HepG2 (cell line): ENCODE measurements at regions not wholly inside any gene's neighbourhood (a gene's known extent, or its start where the extent isn't known, plus 50 kb on each side); places are given as distances from the start of the nearest gene placed in this dataset.

Experiments
- ATAC-seq: fragments of 200-7000 bp; cut with Tn5 transposase; 3 replicates; pipeline ENCODE4 v1.9.1; 2020; ENCODE audit warnings: mild to moderate bottlenecking, moderate library complexity
- BruUV-seq: library from RNA; stranded (reverse); fragments of 400-500 nt; replicated peaks from 2 replicates; lab custom pipeline; 2021; lab: Mats Ljungman, UMichigan
- CTCF ChIA-PET: fragments of 300-600 bp; formaldehyde crosslinking; extraction: SDS; loops from one replicate; lab custom pipeline; 2021; ENCODE audit warnings: low total read pairs, inconsistent platforms, low intra/inter-chr PET ratio; lab: Yijun Ruan, JAX
- POLR2A ChIA-PET: fragments of 350-600 bp; sonication (Branson Sonifier 250); formaldehyde crosslinking; loops from one replicate; lab custom pipeline; 2020; ENCODE audit warnings: antibody characterized with exemption, inconsistent platforms; lab: Yijun Ruan, JAX
- DNase-seq: peaks from one replicate; pipeline ENCODE4 v3.0.0-alpha.2; 2015; ENCODE audit warnings: low spot score
- FAIRE-seq: peaks from 3 replicates; lab custom pipeline; 2011; peaks lifted over from hg19 to GRCh38; lab: Jason Lieb, UNC
- H2AFZ ChIP-seq: one replicate; pipeline ENCODE4 v1.6.1; 2011; ENCODE audit warnings: low read length, inconsistent platforms
- H3K27ac ChIP-seq: fragments of 300-600 bp; 3 replicates; pipeline ENCODE4 v1.8.0; 2011; ENCODE audit warnings: mixed run types, mild to moderate bottlenecking, mixed read lengths, low read length, inconsistent platforms; ENCODE audit not compliant: insufficient read depth; ENCODE audit errors: extremely low read length
- H3K27me3 ChIP-seq, 2 experiments: fragments of 200-600 bp in 1 of 2; 2 replicates in 1 of 2; 3 replicates in 1 of 2; pipeline versions ENCODE4 v1.6.0 to v1.8.0; 2011; ENCODE audit warnings: low read length in 2 of 2, mild to moderate bottlenecking in 2 of 2, moderate library complexity in 2 of 2, inconsistent platforms in 1 of 2; ENCODE audit not compliant: insufficient read depth in 2 of 2, control insufficient read depth in 1 of 2
- H3K36me3 ChIP-seq, 2 experiments: fragments of 200-600 bp in 1 of 2; replicated peaks in 1 of 2; 2 replicates in 1 of 2; 3 replicates in 1 of 2; pipeline versions ENCODE4 v1.5.1 to v1.8.0; 2011; ENCODE audit warnings: low read length in 2 of 2, inconsistent platforms in 1 of 2; ENCODE audit not compliant: insufficient read depth in 2 of 2, control insufficient read depth in 1 of 2
- H3K4me1 ChIP-seq: 2 replicates; pipeline ENCODE4 v1.5.1; 2012; ENCODE audit warnings: low read length, inconsistent platforms; ENCODE audit not compliant: insufficient read depth
- H3K4me2 ChIP-seq: 2 replicates; pipeline ENCODE4 v1.6.0; 2011; ENCODE audit warnings: low read depth, low read length, inconsistent platforms
- H3K4me3 ChIP-seq, 3 experiments: fragments of 200-600 bp in 1 of 3; sonication (generic), shearing (Covaris generic) in 1 of 3; replicated peaks in 1 of 3; 2 replicates each; pipeline ENCODE4 v1.5.1; 2011 to 2016; ENCODE audit warnings: low read length in 3 of 3, inconsistent platforms in 2 of 3, low read depth in 2 of 3, mild to moderate bottlenecking in 2 of 3, control low read depth in 1 of 3, mixed read lengths in 1 of 3; ENCODE audit not compliant: insufficient read depth in 1 of 3
- H3K79me2 ChIP-seq: one replicate; pipeline ENCODE4 v1.6.1; 2011; ENCODE audit warnings: low read length, inconsistent platforms; ENCODE audit not compliant: insufficient read depth
- H3K9ac ChIP-seq: 2 replicates; pipeline ENCODE4 v1.6.0; 2011; ENCODE audit warnings: mild to moderate bottlenecking, low read depth, low read length, inconsistent platforms; ENCODE audit not compliant: insufficient read depth
- H3K9me3 ChIP-seq: 2 replicates; pipeline ENCODE4 v1.5.1; 2012; ENCODE audit warnings: mild to moderate bottlenecking, low read length
- H4K20me1 ChIP-seq: 2 replicates; pipeline ENCODE4 v1.6.0; 2011; ENCODE audit warnings: inconsistent platforms, mild to moderate bottlenecking, low read length, moderate library complexity; ENCODE audit not compliant: insufficient read depth
- AKAP8 ChIP-seq: sonication (generic); formaldehyde crosslinking; IDR thresholded peaks from 2 replicates; pipeline ENCODE4 v1.5.1; 2020; ENCODE audit warnings: mild to moderate bottlenecking, missing genetic modification reagents
- ARID2 ChIP-seq: sonication (generic); formaldehyde crosslinking; IDR thresholded peaks from 2 replicates; pipeline ENCODE4 v1.8.1; 2022; ENCODE audit warnings: mild to moderate bottlenecking, missing genetic modification reagents, borderline replicate concordance
- FOXK1 ChIP-seq: sonication (generic); formaldehyde crosslinking; IDR thresholded peaks from 2 replicates; pipeline ENCODE4 v1.4.0; 2020; ENCODE audit warnings: low read depth, missing genetic modification reagents, borderline replicate concordance
- FOXM1 ChIP-seq: sonication (generic); formaldehyde crosslinking; IDR thresholded peaks from 2 replicates; pipeline ENCODE4 v1.5.0; 2020; ENCODE audit warnings: missing genetic modification reagents
- HMG20A ChIP-seq: IDR thresholded peaks from 2 replicates; pipeline ENCODE4 v1.6.1; 2016; ENCODE audit warnings: borderline replicate concordance
- MTA3 ChIP-seq: sonication (generic); formaldehyde crosslinking; IDR thresholded peaks from 2 replicates; pipeline ENCODE4 v1.4.0; 2020; ENCODE audit warnings: missing genetic modification reagents
- NPAS2 ChIP-seq: sonication (generic); formaldehyde crosslinking; IDR thresholded peaks from 2 replicates; pipeline ENCODE4 v1.8.0; 2022; ENCODE audit warnings: mild to moderate bottlenecking, missing genetic modification reagents, borderline replicate concordance
- SCMH1 ChIP-seq: sonication (generic); formaldehyde crosslinking; IDR thresholded peaks from 2 replicates; pipeline ENCODE4 v1.9.0; 2021; ENCODE audit warnings: missing genetic modification reagents, mild to moderate bottlenecking, borderline replicate concordance
- SNRNP70 ChIP-seq: fragments of 200-400 bp; formaldehyde crosslinking; IDR thresholded peaks from 2 replicates; pipeline ENCODE4 v1.6.1; 2017; ENCODE audit warnings: mild to moderate bottlenecking, low read depth, low read length, moderate library complexity
- TGIF2 ChIP-seq: IDR thresholded peaks from 2 replicates; pipeline ENCODE4 v1.6.1; 2016; ENCODE audit warnings: control low read depth, missing compliant biosample characterization
- ZNF343 ChIP-seq: sonication (generic); formaldehyde crosslinking; IDR thresholded peaks from 2 replicates; pipeline ENCODE4 v1.4.0; 2020; ENCODE audit warnings: mild to moderate bottlenecking, missing genetic modification reagents
- ZNF350 ChIP-seq: sonication (generic); formaldehyde crosslinking; IDR thresholded peaks from 2 replicates; pipeline ENCODE4 v1.4.0; 2020; ENCODE audit warnings: mild to moderate bottlenecking, low read depth, missing genetic modification reagents, borderline replicate concordance
- ZSCAN30 ChIP-seq: sonication (generic); formaldehyde crosslinking; IDR thresholded peaks from 2 replicates; pipeline ENCODE4 v1.5.0; 2020; ENCODE audit warnings: mild to moderate bottlenecking, missing genetic modification reagents
- WGBS: methylation state at CpG from one replicate; pipeline ENCODE4 v1.1.6; 2017; ENCODE audit warnings: low lambda C conversion rate; 5-methylcytosine and 5-hydroxymethylcytosine counted together
- in situ Hi-C: cut with HindIII; loops from 2 replicates; pipeline ENCODE4 v1.10.0; 2017; ENCODE audit warnings: low pct_unique_long_range_greater_than_20kb; ENCODE audit not compliant: extremely low pct_ligation_motif_present
- intact Hi-C: fragments of 100-400 bp; cut with micrococcal nuclease; formaldehyde crosslinking; loops from one replicate; pipeline ENCODE4 v1.10.0; 2022; ENCODE audit not compliant: unreplicated experiment
- TF ChIP-seq, protein P1 (sequence below): sonication (generic); formaldehyde crosslinking; IDR thresholded peaks from 2 replicates; pipeline ENCODE4 v1.8.1; 2023; ENCODE audit warnings: missing genetic modification reagents, mild to moderate bottlenecking, borderline replicate concordance
- TF ChIP-seq, protein P2 (sequence below): sonication (generic); formaldehyde crosslinking; IDR thresholded peaks from 2 replicates; pipeline ENCODE4 v1.4.0; 2020; ENCODE audit warnings: mild to moderate bottlenecking, low read depth, missing genetic modification reagents
- TF ChIP-seq, protein P3 (sequence below): sonication (generic); formaldehyde crosslinking; IDR thresholded peaks from 2 replicates; pipeline ENCODE4 v1.4.0; 2020; ENCODE audit warnings: missing genetic modification reagents, low read depth, mild to moderate bottlenecking, borderline replicate concordance
- TF ChIP-seq, protein P4 (sequence below): sonication (generic); formaldehyde crosslinking; IDR thresholded peaks from 2 replicates; pipeline ENCODE4 v1.8.0; 2022; ENCODE audit warnings: mild to moderate bottlenecking, missing genetic modification reagents, borderline replicate concordance

GRCh38 chr20:12315652-12316051 is 398.0 kb downstream of the BTBD3 start (continued):
- TF ChIP-seq, protein P1, sequence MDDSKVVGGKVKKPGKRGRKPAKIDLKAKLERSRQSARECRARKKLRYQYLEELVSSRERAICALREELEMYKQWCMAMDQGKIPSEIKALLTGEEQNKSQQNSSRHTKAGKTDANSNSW (CRISPR knock-in tag): no peak
- TF ChIP-seq AKAP8 (CRISPR knock-in tag) (no peak), SNRNP70 (no peak), MTA3 (CRISPR knock-in tag) (no peak), ARID2 (CRISPR knock-in tag) (no peak), FOXK1 (CRISPR knock-in tag) (no peak), ZNF350 (CRISPR knock-in tag) (no peak), TGIF2 (CRISPR knock-in tag) (no peak)
- TF ChIP-seq, protein P2, sequence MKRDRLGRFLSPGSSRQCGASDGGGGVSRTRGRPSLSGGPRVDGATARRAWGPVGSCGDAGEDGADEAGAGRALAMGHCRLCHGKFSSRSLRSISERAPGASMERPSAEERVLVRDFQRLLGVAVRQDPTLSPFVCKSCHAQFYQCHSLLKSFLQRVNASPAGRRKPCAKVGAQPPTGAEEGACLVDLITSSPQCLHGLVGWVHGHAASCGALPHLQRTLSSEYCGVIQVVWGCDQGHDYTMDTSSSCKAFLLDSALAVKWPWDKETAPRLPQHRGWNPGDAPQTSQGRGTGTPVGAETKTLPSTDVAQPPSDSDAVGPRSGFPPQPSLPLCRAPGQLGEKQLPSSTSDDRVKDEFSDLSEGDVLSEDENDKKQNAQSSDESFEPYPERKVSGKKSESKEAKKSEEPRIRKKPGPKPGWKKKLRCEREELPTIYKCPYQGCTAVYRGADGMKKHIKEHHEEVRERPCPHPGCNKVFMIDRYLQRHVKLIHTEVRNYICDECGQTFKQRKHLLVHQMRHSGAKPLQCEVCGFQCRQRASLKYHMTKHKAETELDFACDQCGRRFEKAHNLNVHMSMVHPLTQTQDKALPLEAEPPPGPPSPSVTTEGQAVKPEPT (CRISPR knock-in tag): no peak
- TF ChIP-seq, protein P3, sequence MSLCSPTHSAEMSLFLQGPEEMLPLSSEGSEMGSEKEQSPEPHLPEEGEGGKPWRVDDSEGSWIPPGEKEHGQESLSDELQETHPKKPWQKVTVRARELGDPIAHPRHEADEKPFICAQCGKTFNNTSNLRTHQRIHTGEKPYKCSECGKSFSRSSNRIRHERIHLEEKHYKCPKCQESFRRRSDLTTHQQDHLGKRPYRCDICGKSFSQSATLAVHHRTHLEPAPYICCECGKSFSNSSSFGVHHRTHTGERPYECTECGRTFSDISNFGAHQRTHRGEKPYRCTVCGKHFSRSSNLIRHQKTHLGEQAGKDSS: no peak

GRCh38 chr20:12316794-12317193 is 399.1 kb downstream of the BTBD3 start:
- 28% methylated on average over 2 of the region's 2 CpGs for WGBS
- ChIA-PET CTCF (no interaction called here), POLR2A (no interaction called here)
- BruUV-seq: no TSS peak
- H3K4me2 ChIP-seq: no peak overlapping the region
- no peak for DNase-seq
- H3K9me3 ChIP-seq: peaks cover 25% of the 10 kb centered on the region
- no peaks in the 10 kb centered on the region for H3K4me1 ChIP-seq
- TF ChIP-seq, protein P4, sequence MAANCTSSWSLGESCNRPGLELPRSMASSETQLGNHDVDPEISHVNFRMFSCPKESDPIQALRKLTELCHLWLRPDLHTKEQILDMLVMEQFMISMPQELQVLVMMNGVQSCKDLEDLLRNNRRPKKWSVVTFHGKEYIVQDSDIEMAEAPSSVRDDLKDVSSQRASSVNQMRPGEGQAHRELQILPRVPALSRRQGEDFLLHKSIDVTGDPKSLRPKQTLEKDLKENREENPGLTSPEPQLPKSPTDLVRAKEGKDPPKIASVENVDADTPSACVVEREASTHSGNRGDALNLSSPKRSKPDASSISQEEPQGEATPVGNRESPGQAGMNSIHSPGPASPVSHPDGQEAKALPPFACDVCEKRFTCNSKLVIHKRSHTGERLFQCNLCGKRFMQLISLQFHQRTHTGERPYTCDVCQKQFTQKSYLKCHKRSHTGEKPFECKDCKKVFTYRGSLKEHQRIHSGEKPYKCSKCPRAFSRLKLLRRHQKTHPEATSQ (CRISPR knock-in tag): no peak
- no peak for TF ChIP-seq HMG20A (CRISPR knock-in tag)
- no peak for TF ChIP-seq NPAS2
- TF ChIP-seq ZNF343 (CRISPR knock-in tag): no peak
- TF ChIP-seq FOXM1 (CRISPR knock-in tag): no peak
- no peak for TF ChIP-seq SCMH1 (CRISPR knock-in tag)
- no peak for TF ChIP-seq ZSCAN30 (CRISPR knock-in tag)
- ATAC-seq: no peak
- no peak overlapping the region for H3K9ac ChIP-seq
- no peak overlapping the region for H3K4me3 ChIP-seq
- H3K27ac ChIP-seq: no peak overlapping the region
- intact Hi-C loops (no loop called here), in situ Hi-C loops (no loop called here)
- H2AFZ ChIP-seq: no peak overlapping the region
- no peak for FAIRE-seq
- H3K27me3 ChIP-seq: no peaks in the 10 kb centered on the region
- H4K20me1 ChIP-seq: no peaks in the 10 kb centered on the region
- no peaks in the 10 kb centered on the region for H3K79me2 ChIP-seq
- H3K36me3 ChIP-seq: no peaks in the 10 kb centered on the region
